Neural cell (in vitro differentiated cells): ENCODE measurements at regions not wholly inside any gene's neighbourhood (a gene's known extent, or its start where the extent isn't known, plus 50 kb on each side); places are given as distances from the start of the nearest gene placed in this dataset.

ENCODE experiments used
- H2AFZ ChIP-seq: fragments of 200-600, 300-800 bp; sonication (generic), shearing (Covaris generic); 2 replicates; pipeline ENCODE4 v1.6.0; 2014; ENCODE audit warnings: low read depth, mild to moderate bottlenecking, antibody characterized with exemption, low read length, moderate library complexity
- H3F3A ChIP-seq: fragments of 200-600 bp; shearing (Covaris generic); 2 replicates; pipeline ENCODE4 v1.6.1; 2016; ENCODE audit warnings: mild to moderate bottlenecking, moderate library complexity, mixed read lengths, antibody characterized with exemption, low read length; ENCODE audit not compliant: insufficient read depth, poor library complexity, severe bottlenecking
- H3K27ac ChIP-seq: fragments of 200-600, 300-800 bp; sonication (generic), shearing (Covaris generic); 2 replicates; pipeline ENCODE4 v1.5.1; 2014; ENCODE audit warnings: mild to moderate bottlenecking, low read length, moderate library complexity
- H3K27me3 ChIP-seq: fragments of 300-800, 200-600 bp; sonication (generic), shearing (Covaris generic); 2 replicates; pipeline ENCODE4 v1.6.0; 2014; ENCODE audit warnings: mild to moderate bottlenecking, low read depth, low read length, moderate library complexity; ENCODE audit not compliant: insufficient read depth
- H3K36me3 ChIP-seq: fragments of 300-800, 200-600 bp; sonication (generic), shearing (Covaris generic); 2 replicates; pipeline ENCODE4 v1.5.1; 2014; ENCODE audit warnings: mild to moderate bottlenecking, antibody characterized with exemption, low read length, moderate library complexity; ENCODE audit not compliant: insufficient read depth
- H3K4me2 ChIP-seq: fragments of 300-800, 200-600 bp; sonication (generic), shearing (Covaris generic); 2 replicates; pipeline ENCODE4 v1.6.0; 2014; ENCODE audit warnings: mild to moderate bottlenecking, low read length
- H3K4me3 ChIP-seq: fragments of 300-800, 200-600 bp; sonication (generic), shearing (Covaris generic); 2 replicates; pipeline ENCODE4 v1.5.1; 2014; ENCODE audit warnings: mild to moderate bottlenecking, low read length, moderate library complexity
- H3K79me2 ChIP-seq: fragments of 200-600 bp; shearing (Covaris generic); replicated peaks from 2 replicates; pipeline ENCODE4 v1.6.0; 2014; ENCODE audit warnings: mild to moderate bottlenecking, low read length, moderate library complexity; ENCODE audit not compliant: insufficient read depth
- H3K9ac ChIP-seq: fragments of 300-800, 200-600 bp; sonication (generic), shearing (Covaris generic); 2 replicates; pipeline ENCODE4 v1.6.1; 2016; ENCODE audit warnings: mild to moderate bottlenecking, low read length, mixed read lengths
- H3K9me2 ChIP-seq: fragments of 200-600 bp; shearing (Covaris generic); 2 replicates; pipeline ENCODE4 v1.6.1; 2016; ENCODE audit warnings: mild to moderate bottlenecking, low read length, mixed read lengths; ENCODE audit not compliant: insufficient read depth
- H3K9me3 ChIP-seq: fragments of 200-600, 300-800 bp; sonication (generic), shearing (Covaris generic); 2 replicates; pipeline ENCODE4 v1.6.1; 2016; ENCODE audit warnings: mild to moderate bottlenecking, mixed run types, low read length, moderate library complexity, mixed read lengths
- H4K20me1 ChIP-seq: fragments of 200-600 bp; shearing (Covaris generic); 2 replicates; pipeline ENCODE4 v1.6.1; 2016; ENCODE audit warnings: mild to moderate bottlenecking, mixed run types; ENCODE audit not compliant: insufficient read depth
- CTCF ChIP-seq: fragments of 450-650 bp; IDR thresholded peaks from 2 replicates; pipeline ENCODE4 v1.5.1; 2014; ENCODE audit warnings: antibody characterized with exemption, mild to moderate bottlenecking, moderate library complexity; ENCODE audit not compliant: poor library complexity, severe bottlenecking
- EP300 ChIP-seq: fragments of 450-650 bp; conservative IDR thresholded peaks from 2 replicates; pipeline ENCODE4 v1.6.1; 2014; ENCODE audit warnings: antibody characterized with exemption, mild to moderate bottlenecking, moderate library complexity; ENCODE audit not compliant: poor library complexity, severe bottlenecking
- EZH2 ChIP-seq: fragments of 200-600, 300-800 bp; shearing (Covaris generic), sonication (generic); IDR thresholded peaks from 2 replicates; pipeline ENCODE4 v1.6.1; 2014; ENCODE audit warnings: antibody characterized with exemption, low read length, borderline replicate concordance, mild to moderate bottlenecking; ENCODE audit not compliant: insufficient read depth, poor library complexity, severe bottlenecking
- MXI1 ChIP-seq: fragments of 450-650 bp; conservative IDR thresholded peaks from 2 replicates; pipeline ENCODE4 v1.6.1; 2014; ENCODE audit warnings: antibody characterized with exemption, mild to moderate bottlenecking; ENCODE audit not compliant: poor library complexity, severe bottlenecking
- POLR2AphosphoS5 ChIP-seq: IDR thresholded peaks from 2 replicates; pipeline ENCODE4 v1.6.1; 2012
- RAD21 ChIP-seq: fragments of 450-650 bp; conservative IDR thresholded peaks from 2 replicates; pipeline ENCODE4 v1.6.1; 2014; ENCODE audit warnings: antibody characterized with exemption, mild to moderate bottlenecking, moderate library complexity
- REST ChIP-seq: IDR thresholded peaks from 2 replicates; pipeline ENCODE4 v1.6.1; 2012; ENCODE audit warnings: borderline replicate concordance
- SMC3 ChIP-seq: fragments of 450-650 bp; conservative IDR thresholded peaks from 2 replicates; pipeline ENCODE4 v1.6.1; 2014; ENCODE audit warnings: antibody characterized with exemption, mild to moderate bottlenecking, moderate library complexity; ENCODE audit not compliant: poor library complexity
- TAF1 ChIP-seq: IDR thresholded peaks from 2 replicates; pipeline ENCODE4 v1.6.1; 2012; ENCODE audit warnings: low read depth

GRCh38 chr10:105650306-105650705 is 1009.2 kb downstream of the SORCS3 start:
- H3K79me2 ChIP-seq: no peaks in the 10 kb centered on the region
- no peak overlapping the region for H3K4me3 ChIP-seq
- H3K4me2 ChIP-seq: no peak overlapping the region
- no peaks in the 10 kb centered on the region for H3K9me3 ChIP-seq
- H3K9me2 ChIP-seq: no peaks in the 10 kb centered on the region
- no peaks in the 10 kb centered on the region for H3K36me3 ChIP-seq
- no peaks in the 10 kb centered on the region for H4K20me1 ChIP-seq
- no peaks in the 10 kb centered on the region for H3K27me3 ChIP-seq
- no peak overlapping the region for H2AFZ ChIP-seq
- H3F3A ChIP-seq: no peaks in the 10 kb centered on the region
- H3K9ac ChIP-seq: no peak overlapping the region
- H3K27ac ChIP-seq: no peak overlapping the region
- TF ChIP-seq EP300 (no peak), MXI1 (no peak)

DNA sequence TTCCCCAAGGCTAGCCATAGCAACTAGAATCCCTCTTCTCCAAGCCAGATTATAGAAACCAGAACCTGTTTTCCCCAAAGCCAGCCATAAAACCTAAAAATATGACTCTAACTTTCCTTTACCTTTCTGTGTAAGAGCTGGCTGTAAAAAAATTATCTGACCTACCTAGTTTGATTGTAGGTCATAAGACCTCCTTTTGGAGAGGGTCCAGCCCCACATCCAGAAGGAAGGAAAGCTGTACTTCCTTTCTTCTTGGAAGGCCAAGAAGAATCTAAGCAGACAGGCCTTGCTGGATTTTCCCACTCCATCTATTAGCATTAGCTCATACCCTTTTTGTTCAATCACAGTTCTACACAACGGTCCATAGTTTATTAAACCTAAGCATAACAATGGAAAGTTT is 1006.3 kb downstream of the SORCS3 start:
- H3K79me2 ChIP-seq: no peaks in the 10 kb centered on the region
- H3K27ac ChIP-seq: no peak overlapping the region
- no peak overlapping the region for H3K9ac ChIP-seq
- TF ChIP-seq REST: no peak
- no peak for TF ChIP-seq CTCF
- TF ChIP-seq RAD21: no peak
- no peak for TF ChIP-seq EZH2
- no peak for TF ChIP-seq POLR2AphosphoS5
- no peak for TF ChIP-seq MXI1
- no peak for TF ChIP-seq SMC3
- H4K20me1 ChIP-seq: no peaks in the 10 kb centered on the region
- H3K27me3 ChIP-seq: no peaks in the 10 kb centered on the region
- no peak overlapping the region for H2AFZ ChIP-seq
- H3K9me2 ChIP-seq: no peaks in the 10 kb centered on the region
- H3K36me3 ChIP-seq: no peaks in the 10 kb centered on the region
- no peak overlapping the region for H3K4me2 ChIP-seq
- no peak overlapping the region for H3K4me3 ChIP-seq
- H3K9me3 ChIP-seq: no peaks in the 10 kb centered on the region
- H3F3A ChIP-seq: no peaks in the 10 kb centered on the region

GRCh38 chr10:105644978-105645377 is 1003.9 kb downstream of the SORCS3 start:
- TF ChIP-seq RAD21: no peak
- TF ChIP-seq SMC3: no peak
- TF ChIP-seq REST: no peak
- no peak for TF ChIP-seq EP300
- no peak for TF ChIP-seq CTCF
- no peak for TF ChIP-seq EZH2
- no peak for TF ChIP-seq POLR2AphosphoS5
- TF ChIP-seq MXI1: no peak
- no peak for TF ChIP-seq TAF1

More at GRCh38 chr10:105644978-105645377, 1003.9 kb downstream of the SORCS3 start:
- Histone ChIP-seq H3K9me2 (no peaks in the 10 kb centered on the region), H3K4me2 (no peak overlapping the region), H3F3A (no peaks in the 10 kb centered on the region), H3K9ac (no peak overlapping the region), H3K4me3 (no peak overlapping the region), H3K9me3 (no peaks in the 10 kb centered on the region), H3K27me3 (no peaks in the 10 kb centered on the region), H3K79me2 (no peaks in the 10 kb centered on the region), H3K36me3 (no peaks in the 10 kb centered on the region), H2AFZ (no peak overlapping the region), H4K20me1 (no peaks in the 10 kb centered on the region), H3K27ac (no peak overlapping the region)
